Neural progenitor cell (in vitro differentiated cells): ENCODE measurements at regions not wholly inside any gene's neighbourhood (a gene's known extent, or its start where the extent isn't known, plus 50 kb on each side); places are given as distances from the start of the nearest gene placed in this dataset.

Experiments
- EZH2phosphoT487 ChIP-seq: fragments of 200-600 bp; sonication (generic); IDR thresholded peaks from 2 replicates; pipeline ENCODE4 v1.6.1; 2017; ENCODE audit warnings: antibody characterized with exemption
- TF ChIP-seq, protein P1 (sequence below): fragments of 200-600 bp; sonication (generic); IDR thresholded peaks from 2 replicates; pipeline ENCODE4 v1.5.1; 2017; ENCODE audit warnings: antibody characterized with exemption, mild to moderate bottlenecking

GRCh38 chr4:137981277-137981676, 260.9 kb downstream of the SLC7A11 start:
- TF ChIP-seq, protein P1, sequence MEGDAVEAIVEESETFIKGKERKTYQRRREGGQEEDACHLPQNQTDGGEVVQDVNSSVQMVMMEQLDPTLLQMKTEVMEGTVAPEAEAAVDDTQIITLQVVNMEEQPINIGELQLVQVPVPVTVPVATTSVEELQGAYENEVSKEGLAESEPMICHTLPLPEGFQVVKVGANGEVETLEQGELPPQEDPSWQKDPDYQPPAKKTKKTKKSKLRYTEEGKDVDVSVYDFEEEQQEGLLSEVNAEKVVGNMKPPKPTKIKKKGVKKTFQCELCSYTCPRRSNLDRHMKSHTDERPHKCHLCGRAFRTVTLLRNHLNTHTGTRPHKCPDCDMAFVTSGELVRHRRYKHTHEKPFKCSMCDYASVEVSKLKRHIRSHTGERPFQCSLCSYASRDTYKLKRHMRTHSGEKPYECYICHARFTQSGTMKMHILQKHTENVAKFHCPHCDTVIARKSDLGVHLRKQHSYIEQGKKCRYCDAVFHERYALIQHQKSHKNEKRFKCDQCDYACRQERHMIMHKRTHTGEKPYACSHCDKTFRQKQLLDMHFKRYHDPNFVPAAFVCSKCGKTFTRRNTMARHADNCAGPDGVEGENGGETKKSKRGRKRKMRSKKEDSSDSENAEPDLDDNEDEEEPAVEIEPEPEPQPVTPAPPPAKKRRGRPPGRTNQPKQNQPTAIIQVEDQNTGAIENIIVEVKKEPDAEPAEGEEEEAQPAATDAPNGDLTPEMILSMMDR = no peak
- TF ChIP-seq EZH2phosphoT487 = no peak
